GM18861 (cell line): ENCODE measurements at regions not wholly inside any gene's neighbourhood (a gene's known extent, or its start where the extent isn't known, plus 50 kb on each side); places are given as distances from the start of the nearest gene placed in this dataset.

Source experiments
- ATAC-seq: cut with Tn5 transposase; IDR thresholded peaks from one replicate; pipeline ENCODE4 v1.9.1; 2021; ENCODE audit not compliant: unreplicated experiment

GRCh38 chr1:177356674-177357435, 186.1 kb downstream of the BRINP2 start:
- ATAC-seq, result no peak

DNA sequence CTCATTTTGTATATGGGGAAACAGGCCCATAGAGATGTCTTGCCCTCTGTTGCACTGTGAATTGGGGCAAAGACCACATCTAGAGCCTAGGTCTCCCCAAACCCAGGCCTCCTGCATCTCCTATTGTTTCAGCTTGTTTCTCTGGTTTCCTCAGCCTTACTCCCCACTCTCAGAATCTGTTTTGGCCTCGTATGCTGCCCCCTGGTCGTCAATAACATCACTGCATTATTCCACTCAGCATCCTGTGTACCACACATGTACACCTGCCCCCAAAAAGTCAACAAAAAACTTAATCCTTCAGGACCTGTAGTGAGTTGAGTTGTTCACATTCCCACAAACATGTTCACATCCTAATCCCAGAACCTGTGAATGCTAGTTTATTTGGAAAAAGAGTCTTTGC, 184.8 kb downstream of the BRINP2 start:
- ATAC-seq, result no peak

- no peak for ATAC-seq
These were observed 183.5 kb downstream of the BRINP2 start for GRCh38 chr1:177354247-177354646.

DNA sequence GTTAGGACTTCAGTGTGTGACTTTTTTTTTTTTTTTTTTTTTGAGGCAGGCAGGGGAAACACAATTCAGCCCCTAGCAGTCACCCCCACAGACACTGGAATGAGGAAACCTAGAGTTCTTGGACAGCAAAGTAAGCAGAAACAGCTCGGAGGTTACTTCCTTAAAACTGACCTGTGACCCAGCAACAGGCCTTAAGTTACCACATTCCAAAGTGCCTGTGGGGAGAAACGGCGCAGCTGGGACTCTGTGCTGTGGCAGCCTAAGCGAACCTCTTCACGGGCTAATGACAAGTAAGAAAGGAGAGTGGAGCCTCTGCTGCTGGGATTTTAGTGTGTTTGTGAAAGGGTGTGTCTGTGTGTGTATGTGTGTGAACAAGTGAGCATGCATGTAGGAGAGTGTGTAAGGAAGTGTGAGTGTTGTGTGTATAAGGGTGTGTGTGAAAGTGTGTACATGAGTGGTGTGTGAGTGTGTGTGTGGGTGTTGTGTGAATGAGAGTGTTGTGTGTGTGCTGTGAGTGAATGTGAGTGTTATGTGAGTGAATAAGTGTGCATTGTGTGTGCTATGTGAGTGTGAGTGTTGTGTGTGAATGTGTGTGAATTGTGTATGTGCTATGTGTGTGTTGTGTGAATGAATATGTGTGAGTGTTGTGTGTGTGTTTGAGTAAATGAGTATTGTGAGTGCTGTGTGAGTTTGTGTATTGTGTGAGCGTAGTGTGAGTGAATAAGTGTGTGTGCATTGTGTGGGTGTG, 180.8 kb downstream of the BRINP2 start:
- no peak for ATAC-seq

- no peak for ATAC-seq
These were observed 176.1 kb downstream of the BRINP2 start for GRCh38 chr1:177346790-177347359.

DNA sequence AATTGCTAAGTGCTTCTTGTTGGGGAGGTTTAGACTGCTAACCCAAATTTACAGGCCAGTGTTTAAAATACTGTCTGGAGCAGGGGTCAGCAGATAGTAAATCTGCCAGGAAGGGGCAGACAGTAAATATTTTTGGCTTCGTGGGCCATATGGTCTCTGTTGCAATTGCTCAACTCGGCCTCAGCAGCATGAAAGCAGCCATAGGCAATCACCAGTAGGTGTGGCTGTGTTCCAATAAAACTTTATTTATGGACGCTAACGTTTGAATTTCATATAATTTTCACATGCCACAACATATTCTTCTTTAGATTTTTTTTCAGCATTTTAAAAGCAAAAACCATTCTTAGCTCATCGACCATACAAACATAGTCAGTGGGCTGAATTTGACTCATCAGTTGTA, 172.7 kb downstream of the BRINP2 start:
- no peak for ATAC-seq

GRCh38 chr1:177341773-177342172, 171.0 kb downstream of the BRINP2 start:
- ATAC-seq, result no peak

DNA sequence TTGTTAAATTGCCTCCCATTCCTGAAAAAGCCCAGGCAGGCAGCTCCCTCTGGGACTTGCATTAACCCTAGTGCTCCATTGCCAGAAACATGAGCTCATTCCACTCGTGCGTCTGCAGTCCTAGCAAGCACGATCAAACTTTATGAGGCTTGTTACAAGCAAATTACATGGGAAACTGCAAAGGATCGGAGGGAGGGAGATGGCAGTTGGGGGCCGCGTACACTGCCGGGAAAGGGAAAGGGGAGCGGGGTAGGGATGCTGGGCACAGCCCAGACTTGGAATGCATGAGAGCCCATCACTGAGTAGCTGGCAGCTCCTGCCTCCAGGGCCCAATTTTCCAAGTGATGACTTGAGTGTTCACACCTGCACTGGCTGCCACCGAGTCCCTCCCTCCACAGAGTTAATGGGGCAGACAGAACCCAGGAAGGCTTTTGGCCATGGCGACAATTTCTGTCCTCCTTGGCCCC, 169.9 kb downstream of the BRINP2 start:
- ATAC-seq, result no peak

GRCh38 chr1:177338376-177338775, 167.6 kb downstream of the BRINP2 start:
- ATAC-seq, result no peak

GRCh38 chr1:177334903-177335302, 164.1 kb downstream of the BRINP2 start:
- no peak for ATAC-seq

DNA sequence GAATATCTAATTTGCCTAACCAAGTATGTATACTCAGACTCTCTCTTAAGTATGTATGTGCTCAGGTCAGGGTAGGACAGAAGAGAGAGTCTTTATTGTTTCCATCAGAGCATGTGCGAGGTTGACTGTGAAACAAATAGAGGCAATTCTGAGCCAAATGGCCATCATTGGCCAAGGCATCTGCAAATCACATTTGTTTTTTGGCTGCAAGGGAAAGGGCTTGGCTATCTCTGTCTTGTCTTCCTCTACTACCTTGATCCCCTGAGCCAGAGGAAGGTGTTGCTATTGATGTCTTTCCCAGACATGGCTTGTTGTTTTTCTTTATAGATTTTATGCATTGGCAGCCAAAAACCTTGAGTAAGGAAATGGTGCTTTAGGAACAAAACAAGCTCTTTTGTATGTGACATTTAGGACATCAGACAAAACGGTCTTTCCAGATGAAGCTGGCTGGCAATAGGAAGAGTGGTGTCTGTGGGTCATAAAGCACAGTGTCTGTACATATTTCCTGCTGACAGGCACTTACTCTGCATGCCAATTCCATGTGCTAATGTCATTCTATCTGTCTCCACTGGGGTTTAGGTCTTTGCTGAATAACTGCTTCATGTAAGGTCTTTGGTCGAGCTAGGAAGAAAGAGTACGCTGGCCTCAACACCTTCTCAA, 163.3 kb downstream of the BRINP2 start:
- ATAC-seq, result no peak
